Stimulated activated CD4-positive, alpha-beta T cell treated with anti-CD3 and anti-CD28 coated beads, Interleukin-1b, Interleukin-23, amount 100 ng/mL, for 48 hours (primary cell): ENCODE measurements at regions not wholly inside any gene's neighbourhood (a gene's known extent, or its start where the extent isn't known, plus 50 kb on each side); places are given as distances from the start of the nearest gene placed in this dataset.

Experiments used
- DNase-seq: peaks from one replicate; pipeline ENCODE4 v3.0.0-alpha.2; 2020

DNA sequence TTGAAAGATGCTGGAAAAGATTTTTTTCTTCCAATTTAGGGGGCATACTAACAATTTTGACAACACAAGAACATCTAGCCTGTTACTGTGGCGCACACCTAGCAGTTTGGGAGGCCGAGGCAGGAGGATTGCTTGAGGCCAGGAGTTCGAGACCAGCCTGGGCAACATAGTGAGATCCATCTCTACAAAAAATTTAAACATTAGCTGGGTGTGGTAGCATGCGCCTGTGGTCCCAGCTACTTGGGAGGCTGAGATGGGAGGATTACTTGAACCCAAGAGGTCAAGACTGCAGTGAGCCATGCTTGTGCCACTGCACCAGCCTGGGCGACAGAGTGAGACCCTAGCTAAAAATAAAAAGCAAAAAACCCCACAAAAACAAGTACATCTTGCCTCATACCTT is 168.8 kb downstream of the TANC2 start:
- DNase-seq, result no peak

DNA sequence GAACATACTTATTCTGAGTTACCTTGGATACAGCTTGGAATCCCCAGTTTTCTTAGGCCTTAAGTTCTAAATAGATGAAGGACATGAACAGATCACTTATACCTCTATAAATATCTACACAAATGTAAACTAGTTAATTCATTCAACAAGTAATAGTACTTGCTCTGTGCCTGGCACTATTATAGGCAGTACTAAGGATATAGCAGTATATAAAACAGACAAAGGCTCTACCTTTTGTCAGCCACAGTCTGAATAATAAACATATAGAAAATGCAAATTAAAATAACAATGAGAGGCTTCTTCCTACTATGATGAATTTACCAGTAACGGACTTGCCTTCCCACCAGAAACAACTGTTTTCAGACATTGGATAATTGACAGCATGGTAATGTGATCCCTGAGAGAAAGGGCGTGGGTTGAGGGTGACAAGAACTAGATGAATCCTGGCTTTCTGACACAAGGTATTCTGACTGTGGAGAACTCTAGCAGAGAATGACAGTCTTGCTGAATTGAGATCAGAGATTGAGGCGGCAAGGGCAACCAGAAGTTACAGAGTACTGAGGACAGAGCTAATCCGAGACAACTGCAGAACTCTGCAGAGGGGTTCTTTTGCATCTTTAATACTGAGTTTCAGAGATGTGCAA is 170.5 kb downstream of the TANC2 start:
- no peak for DNase-seq

DNA sequence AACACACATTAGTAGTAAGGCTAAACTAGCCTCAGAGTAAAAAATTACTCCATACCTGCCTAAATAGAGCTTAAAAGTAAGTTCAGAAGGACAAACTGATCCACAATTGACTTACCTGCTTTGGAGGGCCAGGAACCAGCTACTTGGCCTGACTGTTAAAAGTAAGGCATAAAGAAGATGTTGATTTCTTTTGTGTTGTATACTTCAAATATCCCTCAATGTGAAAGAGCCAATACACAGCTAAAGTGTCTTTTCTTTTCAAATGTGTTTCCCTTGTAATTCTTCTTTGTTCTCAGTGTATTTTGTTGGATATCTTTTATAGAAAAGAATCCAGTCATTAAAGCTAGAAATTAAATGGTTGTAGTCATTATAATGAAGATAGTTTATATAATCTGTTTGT is 171.1 kb downstream of the TANC2 start:
- DNase-seq, result no peak

DNA sequence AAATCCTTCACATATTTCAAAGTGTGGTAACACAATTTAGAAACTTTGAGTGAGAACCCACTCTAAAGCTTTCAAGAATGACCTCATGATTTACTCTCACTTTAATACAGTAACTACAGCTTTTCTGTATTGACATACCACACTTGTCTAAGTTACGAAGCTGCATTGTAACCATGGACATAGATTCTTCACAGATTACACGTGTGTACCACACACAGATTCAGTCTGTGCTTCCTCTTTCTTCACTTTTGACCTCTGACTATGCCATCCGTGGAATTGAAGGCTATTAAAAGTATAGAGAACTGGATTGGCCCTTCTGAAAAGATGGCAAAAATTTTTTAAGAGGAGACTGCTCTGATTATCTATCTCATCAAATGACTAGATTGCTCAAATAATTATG is 172.7 kb downstream of the TANC2 start:
- DNase-seq, result no peak

DNA sequence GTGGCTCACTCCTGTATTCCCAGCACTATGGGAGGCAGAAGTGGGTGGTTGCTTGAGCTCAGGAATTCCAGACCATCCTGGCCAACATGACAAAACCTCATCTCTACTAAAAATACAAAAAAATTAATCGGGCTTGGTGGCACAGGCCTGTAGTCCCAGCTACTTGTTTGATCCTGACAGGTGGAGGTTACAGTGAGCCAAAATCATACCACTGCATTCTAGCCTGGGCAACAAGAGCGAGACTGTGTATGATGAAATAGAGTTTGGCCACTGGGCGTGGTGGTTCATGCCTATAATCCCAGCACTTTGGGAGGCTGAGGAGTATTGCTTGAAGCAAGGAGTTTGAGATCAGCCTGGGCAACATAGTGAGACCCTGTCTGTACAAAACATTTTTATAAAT is 173.3 kb downstream of the TANC2 start:
- no peak for DNase-seq

DNA sequence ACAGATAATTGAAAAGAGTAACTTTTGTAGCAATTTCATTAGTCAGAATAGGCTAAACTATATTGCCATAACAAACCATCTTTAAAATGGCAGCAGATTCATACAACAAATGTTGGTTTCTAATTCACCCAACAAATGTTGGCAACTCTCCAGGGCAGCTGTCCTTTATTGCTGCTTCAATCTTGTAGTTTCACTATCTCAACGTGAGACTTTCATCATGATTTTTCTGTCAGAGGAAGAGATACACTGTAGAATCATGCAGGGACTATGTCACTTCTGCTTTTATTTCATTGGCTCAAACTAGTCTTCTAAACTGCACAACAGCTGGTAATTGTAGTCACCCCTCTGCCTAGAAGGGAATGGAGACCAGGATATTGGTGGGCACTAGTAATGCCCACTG is 174.2 kb downstream of the TANC2 start:
- DNase-seq, result no peak

DNA sequence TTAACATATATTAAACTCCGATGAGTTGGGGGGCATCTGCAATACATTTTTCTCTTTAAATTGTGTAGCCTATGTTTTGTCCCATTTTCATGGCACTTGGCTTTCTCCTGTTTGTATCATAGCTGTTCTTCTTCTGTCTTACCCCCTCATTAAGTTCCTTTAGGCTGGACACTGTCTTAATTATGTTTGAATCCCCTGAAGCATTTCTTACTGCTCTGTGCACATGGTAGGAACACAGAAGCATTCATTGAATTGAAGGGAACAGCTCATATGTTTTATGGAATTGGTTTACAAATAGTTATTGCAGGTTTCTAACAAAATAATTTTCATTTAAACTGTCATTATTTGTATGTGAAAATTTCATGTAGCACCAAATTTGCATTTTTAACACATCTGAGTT is 176.8 kb downstream of the TANC2 start:
- DNase-seq, result no peak

DNA sequence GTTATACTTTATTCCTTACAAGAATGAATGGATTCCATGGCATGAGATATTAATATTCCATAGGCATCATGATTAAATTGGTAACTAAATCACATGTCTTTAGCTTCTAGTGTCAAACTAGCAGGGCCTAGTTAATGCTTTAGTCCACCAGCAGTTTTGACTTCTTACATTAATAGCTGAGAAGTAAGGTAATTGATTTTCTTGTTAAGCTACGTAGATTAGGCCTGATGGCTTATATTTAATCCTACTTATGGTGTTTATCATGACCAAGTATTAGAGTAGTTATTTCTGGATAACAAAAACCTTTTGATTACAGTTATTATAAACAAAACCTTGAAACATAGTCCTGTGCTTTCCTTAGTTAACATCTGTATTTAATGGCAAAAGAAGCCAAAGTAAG is 184.5 kb downstream of the TANC2 start:
- no peak for DNase-seq

DNA sequence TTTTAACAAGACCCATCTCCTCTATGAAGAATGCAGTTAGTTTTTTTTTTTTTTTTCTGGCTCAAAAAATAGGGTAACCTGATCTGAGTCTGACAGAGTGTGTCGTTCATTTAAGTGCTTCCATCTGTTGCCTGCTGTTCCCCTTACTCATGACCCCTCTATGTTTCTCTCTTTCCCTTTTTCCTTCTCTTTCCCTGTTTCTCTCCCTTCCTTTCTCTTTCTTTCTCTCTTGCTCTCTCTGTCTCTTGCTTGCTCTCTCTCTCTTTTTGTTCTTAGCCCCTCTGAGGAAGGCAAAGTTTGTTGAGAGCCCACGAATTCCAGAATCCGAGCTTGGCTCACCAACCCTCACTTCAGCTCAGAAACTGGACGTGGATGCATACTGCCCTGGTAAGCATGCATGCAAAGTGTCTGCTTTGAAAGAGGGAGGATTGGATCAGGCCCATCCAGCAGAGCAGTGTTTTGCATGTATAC is 185.0 kb downstream of the TANC2 start:
- no peak for DNase-seq

DNA sequence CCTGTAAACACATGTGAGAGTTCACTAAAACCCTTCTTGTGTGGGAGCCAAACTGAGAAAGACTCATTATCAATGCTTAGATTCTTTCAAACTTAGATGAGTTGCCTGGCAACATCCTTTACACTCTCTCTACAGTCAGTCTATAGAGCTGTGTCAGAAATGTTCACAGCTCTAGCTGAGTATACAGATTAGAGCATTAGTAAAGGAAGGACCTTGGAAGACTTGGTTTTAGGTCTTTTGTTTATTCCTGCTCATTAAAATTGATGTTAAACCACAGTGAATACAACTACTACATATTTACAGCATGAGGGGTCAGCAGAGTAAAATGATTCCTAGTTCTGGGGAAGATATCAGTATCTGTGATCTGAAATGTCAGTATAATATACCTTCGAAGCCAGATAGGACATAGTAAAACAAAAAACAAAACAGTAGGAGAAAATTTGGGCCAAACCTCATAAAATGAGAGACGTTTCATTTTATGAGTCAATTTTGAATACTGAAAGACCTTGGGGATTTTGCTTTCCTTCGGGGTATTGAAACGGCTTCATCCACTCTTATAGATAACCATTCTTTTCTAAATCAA is 186.0 kb downstream of the TANC2 start:
- DNase-seq, result no peak

DNA sequence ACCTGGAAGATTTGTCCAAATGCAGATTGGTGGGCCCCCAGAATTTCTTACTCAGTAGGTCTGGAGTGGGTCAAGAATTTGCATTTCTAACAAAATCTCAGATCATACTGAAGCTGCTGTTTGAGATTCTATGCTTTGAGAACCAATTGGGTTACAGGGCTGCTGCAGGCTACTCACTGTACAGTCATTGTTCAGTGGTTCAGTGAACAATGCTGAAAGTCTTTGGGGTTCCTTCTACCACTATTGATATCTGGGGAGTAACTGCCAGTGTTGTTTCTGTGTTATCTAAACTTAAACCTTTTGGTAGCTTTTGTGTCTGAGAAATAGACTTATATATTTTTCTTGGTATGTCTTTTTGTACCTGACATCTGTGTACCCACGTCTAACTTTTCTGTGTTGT is 187.5 kb downstream of the TANC2 start:
- no peak for DNase-seq

DNA sequence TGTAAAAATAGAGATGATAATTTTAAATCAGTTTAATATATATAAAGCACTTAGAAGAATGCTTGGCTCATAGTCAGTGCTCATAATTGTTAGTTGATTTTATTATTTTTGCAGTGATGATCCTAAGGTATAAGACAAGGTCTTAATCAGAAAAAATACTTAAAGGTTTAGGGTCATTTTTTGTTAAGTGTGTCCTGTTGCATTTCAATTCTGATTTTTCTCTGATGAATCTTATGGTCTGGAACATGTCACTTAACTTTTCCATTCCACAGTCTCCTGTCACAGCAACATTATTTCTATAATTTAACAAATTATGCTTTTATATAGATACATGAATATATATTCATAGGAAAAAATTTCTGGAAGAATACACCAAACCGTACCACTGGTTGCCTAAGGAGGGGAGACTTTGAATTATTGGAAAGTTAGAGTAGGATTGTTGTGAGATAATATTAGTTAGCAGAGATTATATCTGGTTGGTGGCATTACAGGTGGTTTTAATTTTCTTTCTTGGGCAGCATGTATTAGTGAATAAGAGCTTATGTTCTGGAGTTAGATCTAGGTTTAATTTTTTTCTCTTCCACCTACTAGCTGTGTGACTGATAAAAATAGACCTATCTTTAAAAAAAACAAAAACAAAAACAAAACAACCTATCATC is 188.7 kb downstream of the TANC2 start:
- no peak for DNase-seq

DNA sequence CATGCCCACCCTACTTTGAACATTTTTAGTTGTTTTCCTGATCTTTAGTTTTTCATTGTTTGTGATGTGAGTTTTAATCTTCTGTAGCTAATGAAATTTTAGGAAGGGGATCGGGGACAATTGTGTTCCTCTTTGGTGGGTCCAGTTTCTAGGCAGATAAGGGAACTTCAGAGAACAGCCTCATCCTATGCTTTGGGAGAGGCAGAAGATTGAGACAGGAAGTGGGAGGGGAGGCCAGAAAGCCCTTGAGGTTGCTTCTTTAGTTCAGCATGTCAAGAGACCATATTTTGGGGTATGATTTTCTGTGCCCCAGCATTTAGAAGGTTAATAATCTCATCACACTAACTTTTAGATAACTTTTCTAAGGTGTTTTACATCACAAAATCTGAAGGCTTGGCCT is 191.0 kb downstream of the TANC2 start:
- no peak for DNase-seq

DNA sequence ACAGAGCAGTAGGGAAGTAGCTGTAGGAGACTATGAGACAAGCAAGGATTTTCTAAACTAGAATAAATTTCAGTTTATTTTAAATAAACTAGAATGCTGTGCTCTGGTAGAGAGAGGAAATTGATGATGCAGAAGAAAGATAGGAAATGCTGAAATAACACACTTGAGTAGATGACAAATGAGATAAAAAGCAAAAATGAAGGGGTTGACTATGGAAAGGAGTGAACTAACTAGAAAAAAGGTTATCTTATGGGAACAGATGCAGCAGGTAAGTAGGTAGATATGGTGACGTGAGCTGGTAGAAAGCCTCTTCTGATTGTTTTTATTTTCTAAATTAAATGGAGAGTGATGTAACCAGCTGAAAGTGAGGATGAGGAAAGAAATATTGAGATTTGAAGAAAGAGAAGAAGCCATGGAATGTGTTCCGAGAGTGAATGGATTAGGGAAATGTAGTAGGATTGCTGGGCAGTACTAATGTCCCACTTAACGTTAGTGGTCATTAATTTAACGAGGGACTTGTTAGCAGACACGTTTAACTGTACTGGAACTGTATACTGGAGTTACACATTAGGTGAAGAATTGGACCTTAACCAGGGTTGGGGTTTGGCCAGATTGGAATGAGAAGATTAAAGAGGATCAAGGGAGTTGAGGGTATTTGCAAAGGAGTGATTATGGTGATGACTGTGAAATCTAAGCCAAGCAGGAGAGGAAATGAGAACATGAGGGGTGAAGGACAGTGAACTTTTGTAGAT is 196.5 kb downstream of the TANC2 start:
- no peak for DNase-seq

DNA sequence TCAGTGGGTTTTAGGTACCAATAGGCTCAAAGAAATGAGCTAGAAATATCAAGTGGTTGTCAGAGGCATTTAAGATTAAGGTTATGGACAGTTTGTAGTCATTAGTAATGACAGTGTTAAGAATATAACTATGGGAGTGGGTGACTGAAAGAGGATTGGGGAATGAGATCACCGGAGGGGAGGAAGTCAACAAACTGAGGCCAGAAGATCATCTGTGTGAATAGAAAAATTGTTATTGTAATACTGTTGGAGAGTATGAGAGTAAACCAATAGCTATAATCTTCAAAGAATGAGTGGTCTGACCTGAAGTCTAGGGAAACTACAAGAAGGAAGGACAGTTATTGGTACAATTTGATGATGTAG is 197.1 kb downstream of the TANC2 start:
- DNase-seq, result no peak

DNA sequence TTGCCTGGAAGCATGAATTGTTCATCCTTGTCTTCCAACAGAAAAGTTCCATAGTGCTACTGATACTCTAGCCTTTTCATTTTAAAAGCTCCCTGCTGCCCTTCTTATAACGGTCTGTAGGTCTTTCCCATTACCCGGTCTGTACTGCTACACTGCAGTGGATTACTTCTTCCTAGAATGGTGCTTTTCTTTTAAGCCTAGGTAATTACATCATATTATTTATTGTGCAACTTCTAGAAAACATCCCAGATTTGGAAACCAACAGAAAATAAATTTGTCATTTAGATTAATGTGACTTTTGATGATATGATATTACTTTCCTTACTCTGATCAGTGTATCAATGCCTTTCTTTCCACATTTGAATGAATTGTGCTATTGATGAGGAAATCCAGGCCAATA is 199.4 kb downstream of the TANC2 start:
- DNase-seq, result no peak

DNA sequence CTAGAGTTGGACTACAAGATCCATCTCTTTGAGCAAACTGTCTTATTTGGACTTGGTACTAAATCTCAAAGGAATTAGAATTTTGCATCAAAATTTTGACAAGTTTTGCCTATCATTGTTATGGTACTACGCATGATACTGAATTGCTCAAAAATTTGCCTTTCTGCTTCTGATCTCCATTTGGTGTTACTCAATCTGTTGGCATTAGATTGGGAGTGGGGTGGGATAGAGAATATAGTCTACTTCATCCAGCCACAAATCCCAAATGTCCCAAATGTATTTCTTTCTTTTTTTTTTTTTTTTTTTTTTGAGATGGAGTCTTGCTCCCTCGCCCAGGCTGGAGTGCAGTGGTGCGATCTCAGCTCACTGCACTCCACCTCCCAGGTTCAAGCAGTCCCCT is 204.8 kb downstream of the TANC2 start:
- DNase-seq, result no peak

DNA sequence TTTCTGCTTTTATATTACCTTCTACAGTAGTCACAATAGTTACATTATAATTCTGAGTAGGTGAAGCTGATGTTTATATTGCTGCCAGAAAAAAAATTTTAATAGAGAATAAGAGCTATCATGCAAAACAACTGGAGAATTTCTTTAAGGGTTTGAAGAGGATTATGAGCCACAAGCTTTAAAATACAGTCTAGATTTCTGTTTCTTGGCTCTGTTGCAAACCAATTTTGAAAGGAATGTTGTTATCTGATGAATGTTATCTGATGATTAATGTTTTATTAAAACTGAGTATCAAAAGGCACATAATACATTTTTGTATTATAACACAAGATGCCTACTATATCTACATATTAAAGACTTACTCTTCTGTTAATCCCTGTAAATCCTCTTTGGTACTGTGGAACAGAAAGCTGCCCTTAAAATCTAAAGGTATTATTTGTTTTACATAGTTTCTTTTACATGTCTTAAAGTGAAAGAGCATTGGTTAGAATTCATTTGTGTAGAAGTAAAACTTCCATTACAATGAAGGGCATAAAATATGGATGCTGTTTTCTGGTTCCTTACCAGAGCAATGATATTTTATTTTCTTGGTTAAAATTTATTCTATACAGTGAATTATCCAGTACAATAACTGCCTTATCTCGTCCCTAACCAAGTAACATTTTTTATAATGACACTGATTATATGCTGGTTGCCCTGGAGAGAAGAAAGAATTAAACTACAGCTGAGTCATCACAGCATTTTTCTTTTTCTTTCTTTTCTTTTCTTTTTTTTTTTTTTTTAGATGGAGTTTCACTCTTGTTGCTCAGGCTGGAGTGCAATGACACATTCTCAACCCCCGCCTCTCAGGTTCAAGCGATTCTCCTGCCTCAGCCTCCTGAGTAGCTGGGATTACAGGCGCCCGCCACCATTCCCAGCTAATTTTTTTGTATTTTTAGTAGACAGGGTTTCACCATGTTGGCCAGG is 205.7 kb downstream of the TANC2 start:
- no peak for DNase-seq

DNA sequence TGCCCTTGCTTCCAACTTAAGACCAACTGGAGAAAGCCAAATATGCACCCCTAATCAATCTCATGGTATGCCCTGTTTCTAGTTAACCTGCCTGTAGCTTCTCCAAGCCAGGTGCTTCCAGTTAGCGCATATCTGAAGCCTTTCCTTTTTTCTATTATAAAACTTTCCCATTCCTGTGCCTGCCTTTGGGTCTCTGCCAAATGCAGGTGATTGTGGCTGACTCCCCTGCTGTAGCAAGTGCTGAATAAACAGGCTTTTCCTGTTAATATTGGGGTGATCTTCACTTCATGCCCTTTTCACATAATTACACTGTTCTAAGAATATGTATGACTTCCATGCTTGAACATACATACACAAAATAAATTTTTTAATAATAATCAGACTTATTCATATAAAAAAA is 207.4 kb downstream of the TANC2 start:
- DNase-seq, result no peak

DNA sequence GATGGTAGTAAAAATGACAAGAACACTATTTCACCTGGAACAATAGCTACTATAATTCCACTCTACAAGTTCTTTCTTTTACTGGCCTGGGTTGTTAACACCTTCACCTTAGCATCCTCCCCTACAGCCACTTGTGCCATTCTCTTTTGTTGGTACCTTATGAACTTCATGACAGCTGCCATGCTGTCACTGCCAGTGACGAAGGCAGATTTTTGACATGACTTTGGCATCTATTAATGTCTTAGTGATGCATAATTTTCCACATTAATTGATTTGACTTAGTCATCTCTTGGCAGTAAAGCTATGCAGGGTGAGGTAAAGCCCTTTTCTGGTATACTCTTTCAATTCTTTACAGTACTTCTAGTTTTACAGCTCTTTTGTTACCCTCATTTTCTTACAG is 207.9 kb downstream of the TANC2 start:
- DNase-seq, result no peak

DNA sequence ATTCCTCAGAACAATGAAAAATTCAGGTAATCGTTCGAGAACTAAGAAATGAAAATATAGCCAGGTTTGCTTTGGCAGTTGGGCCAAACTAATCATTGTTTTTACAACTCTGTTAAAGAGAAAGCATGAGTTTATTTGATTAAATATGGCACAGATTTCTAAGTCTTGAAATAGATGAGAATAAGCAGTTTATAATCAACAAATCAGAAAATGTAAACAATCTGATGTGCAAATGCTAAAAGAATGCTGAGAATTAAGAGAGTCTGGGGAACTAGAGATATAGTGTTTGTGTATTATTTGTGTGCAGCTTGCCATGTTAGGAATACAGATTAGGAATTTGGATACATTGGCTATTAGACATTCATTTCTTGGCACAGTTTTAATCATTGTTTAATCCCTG is 212.5 kb downstream of the TANC2 start:
- DNase-seq, result no peak

DNA sequence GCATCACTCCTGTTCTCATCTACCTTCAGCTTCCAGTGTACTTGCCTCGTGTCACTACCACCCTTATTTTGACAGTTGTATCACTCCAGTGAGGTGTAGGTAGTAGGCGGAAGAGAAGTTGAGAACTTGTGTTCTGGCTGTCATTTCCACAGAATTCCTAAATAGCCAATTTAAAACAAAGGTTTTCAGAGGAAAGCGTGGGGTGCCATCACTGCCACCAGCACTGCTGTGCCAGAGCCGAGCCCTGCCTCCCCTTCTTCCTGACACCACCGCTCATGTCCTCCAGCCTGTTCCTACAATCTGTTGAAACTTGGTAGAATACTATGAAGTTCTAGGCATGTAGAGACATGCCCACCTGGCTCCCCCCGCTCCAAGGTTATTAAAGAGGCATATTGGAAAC is 215.8 kb downstream of the TANC2 start:
- DNase-seq, result no peak

DNA sequence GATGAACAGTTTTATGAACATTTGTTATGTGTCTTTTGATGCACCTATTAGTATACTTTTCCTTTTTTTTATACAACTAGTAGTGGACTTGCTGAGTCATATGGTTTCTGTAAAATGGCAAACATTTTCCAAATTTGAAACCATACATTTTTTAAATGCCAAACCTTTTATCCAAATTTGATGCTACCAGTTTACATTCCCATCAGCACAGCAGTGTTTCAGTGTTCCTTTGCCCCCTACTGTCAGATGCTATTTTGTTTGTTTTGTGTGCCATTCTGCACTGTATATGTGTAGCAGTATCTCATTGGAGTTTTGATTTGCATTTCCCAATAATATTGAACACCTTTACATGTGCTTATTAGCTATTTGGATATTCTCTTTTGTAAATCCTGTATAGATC is 219.4 kb downstream of the TANC2 start:
- DNase-seq, result no peak
